GM13977 (cell line): ENCODE measurements at regions not wholly inside any gene's neighbourhood (a gene's known extent, or its start where the extent isn't known, plus 50 kb on each side); places are given as distances from the start of the nearest gene placed in this dataset.
"Not testable (repeated sequence)": the region's sequence is repeated elsewhere in the genome, so short reads cannot be mapped to it uniquely, and the experiment has no call there.

Experiments used
- DNase-seq: peaks from one replicate; pipeline ENCODE4 v3.0.0; 2012; ENCODE audit warnings: low spot score
- CTCF ChIP-seq: IDR thresholded peaks from 2 replicates; pipeline ENCODE4 v1.5.1; 2012; ENCODE audit warnings: mild to moderate bottlenecking, control low read depth; ENCODE audit not compliant: insufficient read depth; ENCODE audit errors: extremely low read depth, missing control alignments
- in situ Hi-C: fragments of 300-500 bp; cut with MboI; formaldehyde crosslinking; loops from one replicate; pipeline ENCODE4 v1.12.0; 2022; ENCODE audit warnings: low sequenced_read_pairs, low pct_unique_long_range_greater_than_20kb, mixed read lengths, inconsistent platforms; ENCODE audit not compliant: unreplicated experiment

DNA sequence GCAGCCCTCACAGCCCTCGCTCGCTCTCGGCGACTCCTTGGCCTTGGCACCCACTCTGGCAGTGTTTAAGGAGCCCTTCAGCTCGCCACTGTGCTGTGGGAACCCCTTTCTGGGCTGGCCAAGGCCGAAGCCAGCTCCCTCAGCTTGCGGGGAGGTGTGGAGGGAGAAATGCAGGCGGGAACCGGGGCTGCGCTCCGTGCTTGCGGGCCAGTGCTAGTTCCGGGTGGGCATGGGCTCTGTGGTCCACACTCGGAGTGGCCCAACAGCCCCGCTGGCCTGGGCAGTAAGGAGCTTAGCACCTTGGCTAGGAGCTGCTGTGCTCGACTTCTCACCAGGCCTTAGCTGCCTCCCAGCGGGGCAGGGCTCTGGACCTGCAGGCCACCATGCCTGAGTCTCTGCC, 192.6 kb downstream of the COX18 start:
- TF ChIP-seq CTCF = no peak
- in situ Hi-C loops = no loop called here
- DNase-seq = no peak

GRCh38 chr4:72875545-72875944, 194.0 kb downstream of the COX18 start:
- DNase-seq = no peak
- in situ Hi-C loops = no loop called here
- TF ChIP-seq CTCF = no peak

DNA sequence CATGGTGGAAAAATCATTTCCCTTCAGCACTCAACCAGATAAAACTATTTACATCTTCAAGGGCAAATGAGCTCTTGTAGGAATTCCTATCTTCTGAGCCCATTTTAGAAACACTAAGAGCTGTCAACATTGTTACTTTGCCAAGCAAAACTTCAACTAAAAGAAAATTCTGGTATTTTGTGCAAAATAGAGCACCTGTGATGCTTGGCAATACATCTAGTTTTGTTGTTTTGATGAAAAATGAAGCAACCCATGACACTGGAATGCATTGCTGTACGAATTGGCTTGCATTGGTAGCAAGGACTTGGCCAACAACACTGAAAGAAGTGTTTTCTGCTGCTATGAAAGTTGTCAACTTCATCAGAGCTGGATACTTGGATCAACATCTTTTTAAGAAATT, 194.4 kb downstream of the COX18 start:
- in situ Hi-C loops = no loop called here
- no peak for DNase-seq

DNA sequence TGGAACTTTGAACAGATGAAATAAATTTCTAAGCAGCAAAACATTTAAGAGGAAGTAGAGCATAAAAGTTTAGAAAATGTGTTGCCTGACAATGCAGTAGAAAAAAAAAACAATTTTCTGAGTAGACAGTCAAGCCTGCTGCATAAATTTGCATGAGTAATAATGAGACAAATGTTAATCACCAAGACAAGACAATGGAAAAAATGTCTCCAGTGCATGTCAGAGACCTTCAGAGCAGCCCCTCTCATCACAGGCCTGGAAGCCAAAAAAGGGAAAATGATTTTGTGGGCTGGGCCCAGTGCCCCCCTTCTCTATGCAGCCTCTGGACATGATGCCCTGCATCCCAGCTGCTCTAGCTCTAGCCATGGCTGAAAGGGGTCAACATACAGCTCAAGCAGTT, 204.6 kb downstream of the COX18 start:
- DNase-seq = no peak
- TF ChIP-seq CTCF = no peak
- in situ Hi-C loops = no loop called here

More for the DNA sequence above, 194.4 kb downstream of the COX18 start:
- no peak for TF ChIP-seq CTCF

GRCh38 chr4:72864277-72864676, 205.2 kb downstream of the COX18 start:
- DNase-seq, in situ Hi-C loops: not testable (repeated sequence)

- in situ Hi-C loops = no loop called here
- no peak for TF ChIP-seq CTCF
- no peak for DNase-seq
These were observed 208.8 kb downstream of the COX18 start for GRCh38 chr4:72860766-72861165.

DNA sequence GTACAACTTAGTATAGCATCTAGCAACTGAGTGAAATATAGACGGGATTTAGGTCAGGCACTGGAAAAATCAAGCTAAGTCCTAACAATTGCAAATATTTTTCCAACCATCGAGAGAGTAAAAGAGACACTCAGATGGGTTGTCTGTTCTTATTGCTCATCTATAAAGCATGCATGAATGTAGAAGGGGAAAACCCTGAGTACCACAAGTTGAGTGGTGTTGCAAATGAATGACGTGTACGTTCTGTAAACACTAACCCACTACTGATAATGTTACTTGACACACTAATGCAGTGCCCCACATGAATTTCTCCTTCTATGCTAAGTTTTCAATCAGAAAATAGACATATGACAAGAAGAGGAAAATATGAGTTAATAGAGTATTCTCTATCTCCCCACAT, 211.2 kb downstream of the COX18 start:
- no peak for DNase-seq
- TF ChIP-seq CTCF = no peak
- in situ Hi-C loops = no loop called here

- TF ChIP-seq CTCF = no peak
- in situ Hi-C loops = no loop called here
- DNase-seq = no peak
These were observed 211.7 kb downstream of the COX18 start for GRCh38 chr4:72857787-72858186.
